LNCAP (cell line): ENCODE measurements at regions not wholly inside any gene's neighbourhood (a gene's known extent, or its start where the extent isn't known, plus 50 kb on each side); places are given as distances from the start of the nearest gene placed in this dataset.

Experiments used
- CTCF ChIP-seq: fragments of 450-650 bp; IDR thresholded peaks from 2 replicates; pipeline ENCODE4 v1.5.1; 2017; ENCODE audit warnings: mild to moderate bottlenecking

- no peak for TF ChIP-seq CTCF
Measured at GRCh38 chr3:124657138-124657537, 73.1 kb upstream of the UMPS start.

- TF ChIP-seq CTCF, result no peak
Measured at GRCh38 chr3:124658270-124658669, 72.0 kb upstream of the UMPS start.

GRCh38 chr3:124659175-124659574, 71.1 kb upstream of the UMPS start:
- no peak for TF ChIP-seq CTCF

GRCh38 chr3:124660599-124660998, 69.7 kb upstream of the UMPS start:
- TF ChIP-seq CTCF, result no peak

GRCh38 chr3:124663690-124664089, 66.6 kb upstream of the UMPS start:
- no peak for TF ChIP-seq CTCF

GRCh38 chr3:124664804-124665203, 65.4 kb upstream of the UMPS start:
- no peak for TF ChIP-seq CTCF

- no peak for TF ChIP-seq CTCF
Measured at GRCh38 chr3:124666067-124666466, 64.2 kb upstream of the UMPS start.

- no peak for TF ChIP-seq CTCF
Measured at GRCh38 chr3:124669470-124669869, 60.8 kb upstream of the UMPS start.
